BLaER1 treated with 17β-estradiol and CSF1 and Interleukin-3, amounts not matched to agents 10 nM and 100 nM (cell line): ENCODE measurements at regions not wholly inside any gene's neighbourhood (a gene's known extent, or its start where the extent isn't known, plus 50 kb on each side); places are given as distances from the start of the nearest gene placed in this dataset.

Experiments
- H3K27ac ChIP-seq, 11 experiments: shearing (Covaris generic); formaldehyde crosslinking; 2 replicates each; pipeline ENCODE4 v1.8.1; 2022
- H3K27me3 ChIP-seq, 11 experiments: shearing (Covaris generic); formaldehyde crosslinking; 2 replicates each; pipeline ENCODE4 v1.8.1; 2022
- H3K36me3 ChIP-seq, 11 experiments: shearing (Covaris generic); formaldehyde crosslinking; 2 replicates each; pipeline ENCODE4 v1.8.1; 2022
- H3K4me1 ChIP-seq, 10 experiments: shearing (Covaris generic); formaldehyde crosslinking; 2 replicates each; pipeline ENCODE4 v1.8.1; 2022
- H3K4me2 ChIP-seq, 11 experiments: shearing (Covaris generic); formaldehyde crosslinking; 2 replicates each; pipeline ENCODE4 v1.8.1; 2022
- H3K4me3 ChIP-seq, 10 experiments: shearing (Covaris generic); formaldehyde crosslinking; 2 replicates each; pipeline ENCODE4 v1.8.1; 2022
- H3K9ac ChIP-seq, 11 experiments: shearing (Covaris generic); formaldehyde crosslinking; 2 replicates each; pipeline ENCODE4 v1.8.1; 2022
- H3K9me3 ChIP-seq, 11 experiments: shearing (Covaris generic); formaldehyde crosslinking; replicated peaks in 1 of 11; 2 replicates each; pipeline ENCODE4 v1.8.1; 2022
- H4K20me1 ChIP-seq, 11 experiments: shearing (Covaris generic); formaldehyde crosslinking; 2 replicates each; pipeline ENCODE4 v1.8.1; 2022
- Cebpa-rat ChIP-seq, 11 experiments: shearing (Covaris generic); IDR thresholded peaks; 2 replicates each; pipeline ENCODE4 v1.8.1; 2022

DNA sequence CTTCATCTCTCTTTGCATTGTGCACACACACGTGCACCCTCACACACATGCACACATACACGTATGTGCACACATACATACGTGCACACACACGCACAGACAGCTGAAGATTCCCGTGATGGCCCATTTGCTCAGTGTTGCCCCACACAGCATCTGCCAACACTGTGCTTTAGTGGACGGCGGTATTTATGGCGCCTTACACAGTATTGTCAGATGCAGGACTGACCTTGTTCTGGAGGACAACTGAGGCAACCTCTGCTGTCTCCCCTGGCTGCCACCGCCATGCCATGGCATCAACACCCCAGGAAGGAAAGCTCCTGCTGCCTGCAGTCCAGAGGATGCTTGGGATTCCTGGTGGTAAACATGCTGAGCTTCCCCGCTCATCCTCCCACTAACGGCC, 316.4 kb downstream of the TEX29 start:
- Histone ChIP-seq H4K20me1 (no peaks in the 10 kb centered on the region), H3K4me1 (no peaks in the 10 kb centered on the region), H3K4me3 (no peak overlapping the region), H3K9ac (no peak overlapping the region), H3K27me3 (no peaks in the 10 kb centered on the region), H3K27ac (no peak overlapping the region), H3K9me3 (no peaks in the 10 kb centered on the region), H3K36me3 (no peaks in the 10 kb centered on the region), H3K4me2 (no peak overlapping the region)
- no peak for TF ChIP-seq Cebpa-rat (IDR thresholded peaks at IDR 0.05)

- Histone ChIP-seq H3K27me3 (no peaks in the 10 kb centered on the region), H4K20me1 (no peaks in the 10 kb centered on the region), H3K27ac (no peak overlapping the region), H3K4me1 (no peaks in the 10 kb centered on the region), H3K9ac (no peak overlapping the region), H3K4me2 (no peak overlapping the region), H3K4me3 (no peak overlapping the region), H3K9me3 (no peaks in the 10 kb centered on the region), H3K36me3 (no peaks in the 10 kb centered on the region)
- TF ChIP-seq Cebpa-rat (IDR thresholded peaks at IDR 0.05) = no peak
Observed at GRCh38 chr13:111637365-111637764, 316.9 kb downstream of the TEX29 start.

- Histone ChIP-seq H3K4me3 (no peak overlapping the region), H3K9me3 (no peaks in the 10 kb centered on the region), H4K20me1 (no peaks in the 10 kb centered on the region), H3K27me3 (no peaks in the 10 kb centered on the region), H3K4me1 (no peaks in the 10 kb centered on the region), H3K9ac (no peak overlapping the region), H3K27ac (no peak overlapping the region), H3K36me3 (no peaks in the 10 kb centered on the region), H3K4me2 (no peak overlapping the region)
- TF ChIP-seq Cebpa-rat (IDR thresholded peaks at IDR 0.05) = no peak
Observed at GRCh38 chr13:111638233-111638632, 317.8 kb downstream of the TEX29 start.

GRCh38 chr13:111639196-111639705, 318.8 kb downstream of the TEX29 start:
- Histone ChIP-seq H3K4me1 (peaks cover 0 to 3% (median 0%) of the 10 kb centered on the region in 10 experiments; a peak in 1 of 20 replicates), H3K4me2 (no peak overlapping the region), H3K9me3 (no peaks in the 10 kb centered on the region), H3K4me3 (no peak overlapping the region), H3K27me3 (no peaks in the 10 kb centered on the region), H3K9ac (no peak overlapping the region), H3K27ac (no peak overlapping the region), H3K36me3 (no peaks in the 10 kb centered on the region), H4K20me1 (no peaks in the 10 kb centered on the region)
- no peak for TF ChIP-seq Cebpa-rat (IDR thresholded peaks at IDR 0.05)

DNA sequence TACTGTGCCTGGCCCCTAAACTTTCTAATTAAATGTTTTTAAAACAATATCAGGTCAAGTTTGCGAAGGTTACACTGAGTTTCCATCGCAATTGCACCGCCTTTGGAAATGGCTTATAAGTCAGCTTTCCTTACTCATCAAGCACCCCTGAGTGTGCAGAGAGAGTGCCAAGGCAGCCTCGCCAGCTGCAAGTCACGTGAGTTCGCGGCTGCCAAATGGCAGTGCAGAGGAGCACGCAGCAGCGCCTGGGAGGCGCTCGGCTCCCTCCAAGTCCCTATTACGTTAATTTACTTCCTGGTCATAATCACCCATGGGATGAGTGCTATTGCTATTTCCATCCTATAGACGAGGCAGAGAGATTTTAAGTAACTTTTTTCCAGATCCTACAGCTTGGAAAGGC, 319.6 kb downstream of the TEX29 start:
- Histone ChIP-seq H4K20me1 (no peaks in the 10 kb centered on the region), H3K4me2 (no peak overlapping the region), H3K27me3 (no peaks in the 10 kb centered on the region)

DNA sequence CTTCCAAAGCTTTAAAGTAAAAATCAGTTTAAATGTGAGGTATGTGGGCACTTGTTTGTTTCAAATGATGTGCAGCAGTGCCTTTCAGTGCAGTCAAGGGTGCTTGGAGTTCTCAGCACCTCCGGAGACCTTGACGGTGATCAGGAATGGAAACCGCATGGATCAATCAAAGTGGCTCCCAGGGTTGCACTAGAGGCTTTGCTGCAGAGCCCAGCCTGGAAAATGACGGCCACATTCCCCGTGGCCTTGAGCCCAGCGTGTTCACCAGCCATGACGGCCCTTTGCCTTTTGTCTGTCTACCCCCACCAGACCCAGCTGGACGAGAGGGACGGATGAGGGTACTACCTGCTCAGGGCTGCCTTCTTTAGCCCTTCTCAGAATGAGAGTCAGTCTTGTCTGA, 320.0 kb downstream of the TEX29 start:
- Histone ChIP-seq H3K4me3 (no peak overlapping the region), H3K4me2 (no peak overlapping the region), H3K36me3 (no peaks in the 10 kb centered on the region), H3K4me1 (peaks cover 0 to 3% (median 0%) of the 10 kb centered on the region in 10 experiments; a peak in 1 of 20 replicates), H3K27ac (no peak overlapping the region), H4K20me1 (no peaks in the 10 kb centered on the region), H3K9ac (no peak overlapping the region), H3K9me3 (no peaks in the 10 kb centered on the region), H3K27me3 (no peaks in the 10 kb centered on the region)
- TF ChIP-seq Cebpa-rat (IDR thresholded peaks at IDR 0.05) = no peak

More for the DNA sequence above, 319.6 kb downstream of the TEX29 start:
- Histone ChIP-seq H3K4me1 (peaks cover 0 to 3% (median 0%) of the 10 kb centered on the region in 10 experiments; a peak in 1 of 20 replicates), H3K9ac (no peak overlapping the region), H3K27ac (no peak overlapping the region), H3K9me3 (no peaks in the 10 kb centered on the region), H3K36me3 (no peaks in the 10 kb centered on the region), H3K4me3 (no peak overlapping the region)
- TF ChIP-seq Cebpa-rat (IDR thresholded peaks at IDR 0.05) = no peak

DNA sequence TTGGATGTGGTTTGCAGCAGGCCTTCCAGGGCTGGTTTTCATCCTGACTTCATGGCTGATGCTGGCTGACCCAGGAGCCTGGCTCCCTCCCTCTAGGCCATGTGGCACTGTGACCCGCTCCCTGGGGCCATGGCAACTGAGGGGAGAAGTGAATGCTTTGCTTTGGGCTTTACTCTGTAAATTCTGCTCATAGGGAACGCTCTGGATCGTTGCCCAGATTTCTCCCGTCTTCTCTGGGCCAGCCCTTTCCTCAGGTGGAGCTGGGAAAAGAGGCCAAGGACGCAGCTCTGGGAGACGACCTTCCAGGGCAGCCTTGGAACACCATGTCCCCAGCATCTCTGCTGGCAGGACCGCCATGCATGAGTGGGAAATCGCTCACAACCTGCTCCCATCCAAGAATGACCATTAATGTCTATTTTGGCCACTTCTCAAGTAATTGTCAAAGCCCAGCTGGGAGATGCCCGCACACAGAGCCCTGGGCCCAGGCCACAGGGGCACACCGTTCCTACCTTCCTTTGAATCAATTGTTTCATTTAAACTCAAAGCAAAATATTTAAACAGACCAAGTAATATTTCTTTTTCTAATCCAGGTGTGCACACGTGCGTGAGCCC, 321.8 kb downstream of the TEX29 start:
- Histone ChIP-seq H3K4me3 (no peak overlapping the region), H3K4me2 (no peak overlapping the region), H3K4me1 (peaks cover 0 to 4% (median 0%) of the 10 kb centered on the region in 10 experiments; a peak in 2 of 20 replicates), H3K9me3 (no peaks in the 10 kb centered on the region), H4K20me1 (no peaks in the 10 kb centered on the region), H3K36me3 (no peaks in the 10 kb centered on the region), H3K27me3 (no peaks in the 10 kb centered on the region), H3K9ac (no peak overlapping the region), H3K27ac (no peak overlapping the region)
- no peak for TF ChIP-seq Cebpa-rat (IDR thresholded peaks at IDR 0.05)

GRCh38 chr13:111644750-111645149, 324.3 kb downstream of the TEX29 start:
- Histone ChIP-seq H4K20me1 (no peaks in the 10 kb centered on the region), H3K4me2 (no peak overlapping the region), H3K9ac (no peak overlapping the region), H3K36me3 (no peaks in the 10 kb centered on the region), H3K4me3 (no peak overlapping the region), H3K9me3 (no peaks in the 10 kb centered on the region), H3K4me1 (peaks cover 0 to 5% (median 0%) of the 10 kb centered on the region in 10 experiments; a peak in 2 of 20 replicates), H3K27ac (no peak overlapping the region), H3K27me3 (no peaks in the 10 kb centered on the region)
- TF ChIP-seq Cebpa-rat (IDR thresholded peaks at IDR 0.05) = no peak

DNA sequence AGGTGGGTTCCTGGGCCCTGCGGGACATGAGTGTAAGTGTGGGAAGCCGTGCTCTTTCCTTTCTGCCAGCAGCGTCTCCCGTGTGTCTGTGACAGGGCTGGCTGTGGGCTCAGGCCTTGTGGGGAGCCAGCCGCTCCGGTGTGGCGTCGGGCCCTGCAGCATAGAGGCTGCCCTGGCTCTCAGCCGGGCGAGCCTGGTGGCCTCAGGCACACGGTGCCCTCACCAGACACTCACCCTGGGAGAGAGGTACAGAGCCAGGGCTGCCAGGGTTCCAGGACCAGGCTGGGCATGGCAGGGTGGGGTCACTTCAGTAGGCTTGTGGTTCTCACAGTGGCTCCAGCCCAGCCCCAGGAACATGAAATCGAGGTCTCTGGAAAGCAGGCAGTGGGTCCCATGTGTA, 324.8 kb downstream of the TEX29 start:
- no peaks in the 10 kb centered on the region for H3K27me3 ChIP-seq
- no peak overlapping the region for H3K9ac ChIP-seq
- no peak overlapping the region for H3K4me3 ChIP-seq
- TF ChIP-seq Cebpa-rat (IDR thresholded peaks at IDR 0.05) = no peak
- H4K20me1 ChIP-seq = no peaks in the 10 kb centered on the region
- H3K9me3 ChIP-seq = no peaks in the 10 kb centered on the region
- no peak overlapping the region for H3K4me2 ChIP-seq
- peaks cover 0 to 5% (median 0%) of the 10 kb centered on the region in 10 experiments; a peak in 2 of 20 replicates for H3K4me1 ChIP-seq
- no peaks in the 10 kb centered on the region for H3K36me3 ChIP-seq
- H3K27ac ChIP-seq = no peak overlapping the region
